Sciatic nerve (tissue), 2 donors: ENCODE measurements at regions not wholly inside any gene's neighbourhood (a gene's known extent, or its start where the extent isn't known, plus 50 kb on each side); places are given as distances from the start of the nearest gene placed in this dataset.

Experiments
- ATAC-seq: fragments of 200-7000 bp; cut with Tn5 transposase; one replicate; pipeline ENCODE4 v1.9.1; 2020; ENCODE audit warnings: mild to moderate bottlenecking, moderate library complexity
- DNase-seq: peaks from one replicate; pipeline ENCODE4 v3.0.0-alpha.2; 2020; ENCODE audit warnings: low spot score
- intact Hi-C: fragments of 100-400 bp; cut with DNase I; formaldehyde crosslinking; loops from one replicate; pipeline ENCODE4 v1.14.2; 2022
- donor health status: DM: no; HTN: no; CAD: no.
- donor health status: DM: no; HTN: no; CAD: no.

DNA sequence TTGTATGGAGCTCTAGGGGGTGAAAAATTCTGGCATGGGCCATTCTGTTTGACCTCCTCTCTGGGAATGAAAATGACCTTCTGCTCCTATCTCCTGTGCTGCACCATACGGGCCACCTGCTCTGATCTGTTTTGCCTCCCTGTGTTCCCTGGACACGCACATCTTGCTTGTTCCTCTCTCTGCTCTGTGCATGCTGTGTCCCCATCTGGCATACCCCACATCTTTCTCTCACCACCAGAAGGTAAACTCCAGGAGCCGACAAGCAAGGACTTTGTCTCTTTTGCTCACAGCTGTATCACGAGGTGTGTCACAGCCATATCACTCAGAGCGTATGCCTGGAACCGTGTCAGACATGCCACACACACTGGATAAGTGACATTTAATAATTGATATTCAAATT lies 208.4 kb upstream of the DTNBP1 start:
- ATAC-seq (no peak), DNase-seq (no peak)
- intact Hi-C loops, result no loop called here

DNA sequence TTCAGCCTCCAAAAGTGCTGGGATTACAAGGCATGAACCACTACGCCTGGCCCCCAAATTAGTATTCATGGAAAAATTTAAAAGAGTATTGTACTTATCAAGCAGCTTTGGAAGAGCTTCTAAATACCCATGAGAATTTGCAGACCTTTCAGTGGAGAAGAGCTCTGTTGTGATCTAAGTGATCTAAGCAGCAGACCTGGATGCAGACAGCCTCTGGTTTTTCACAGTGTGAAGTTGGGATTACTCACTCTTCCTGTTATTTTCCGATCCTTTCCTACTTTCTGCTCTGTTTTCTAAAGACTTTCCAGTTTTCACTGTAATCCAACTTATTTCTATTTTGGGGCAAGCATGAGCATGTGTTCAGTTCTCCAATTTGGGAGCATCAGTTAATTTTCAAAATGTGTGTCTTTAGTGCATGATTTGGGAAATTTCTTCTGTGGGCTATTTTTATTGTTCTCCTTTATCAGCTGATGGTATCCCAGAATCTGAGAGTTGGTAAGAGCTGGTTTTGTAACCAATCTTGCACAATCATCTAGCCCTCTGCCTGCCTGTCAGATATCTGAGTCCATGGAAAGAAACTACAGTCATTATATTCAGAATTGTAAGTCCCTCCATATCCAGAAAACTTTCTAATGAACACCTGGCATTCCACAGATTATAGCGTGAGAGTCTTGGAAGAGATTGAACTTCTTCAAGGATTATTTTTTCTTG lies 207.7 kb upstream of the DTNBP1 start:
- intact Hi-C loops, result no loop called here
- ATAC-seq (peak; percentile 84), DNase-seq (no peak)

DNA sequence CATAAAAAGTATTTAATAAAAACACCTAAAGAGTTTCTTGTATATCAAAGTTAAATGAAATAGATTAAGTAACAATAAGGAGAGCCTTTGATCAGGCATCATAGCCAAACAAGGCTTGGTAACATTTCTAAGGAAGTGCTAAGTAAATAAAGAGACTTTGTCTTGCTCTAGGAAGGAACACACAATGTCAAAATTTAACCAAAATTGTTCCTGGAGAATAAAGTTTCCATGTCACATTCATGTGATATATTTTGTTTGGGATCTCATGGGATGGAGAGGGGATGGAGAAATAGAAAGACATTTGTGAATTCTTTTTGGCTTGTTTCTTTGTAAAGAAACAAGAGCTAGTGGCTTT lies 201.9 kb upstream of the DTNBP1 start:
- no peak for ATAC-seq
- intact Hi-C loops, result no loop called here
- DNase-seq, result no peak

DNA sequence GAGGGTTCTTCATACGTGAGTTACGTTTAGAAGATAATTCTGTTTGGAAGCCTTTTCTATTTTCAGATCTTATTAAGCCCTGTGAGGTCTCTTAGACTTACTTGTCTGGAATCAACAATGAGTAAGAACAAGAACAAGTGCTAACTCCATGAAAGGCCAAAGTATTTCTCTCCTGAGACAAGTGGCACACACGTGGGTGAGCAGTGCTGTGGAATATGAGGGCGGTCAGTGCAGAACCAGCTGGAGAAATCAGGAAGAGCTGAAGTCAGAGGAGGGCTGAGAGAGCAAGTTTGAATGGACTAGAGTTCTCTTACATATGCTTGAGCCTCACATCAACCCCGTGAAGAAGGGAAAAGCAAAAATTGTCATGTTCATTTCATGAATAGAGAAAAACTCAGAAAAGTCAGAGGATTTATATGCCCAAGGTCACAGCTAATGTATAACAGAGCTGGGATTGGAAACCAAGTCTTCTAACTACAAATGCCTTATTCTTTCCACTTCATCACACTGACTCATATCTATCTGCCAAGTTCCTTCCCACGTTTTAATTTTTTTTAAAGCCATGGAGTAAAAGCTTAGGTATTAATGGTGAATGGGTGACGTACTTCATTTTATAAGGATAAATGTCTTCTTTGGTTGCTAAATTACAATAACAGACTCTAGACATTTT lies 201.3 kb upstream of the DTNBP1 start:
- ATAC-seq, result peak; percentile 70
- intact Hi-C loops, result no loop called here
- DNase-seq, result no peak

DNA sequence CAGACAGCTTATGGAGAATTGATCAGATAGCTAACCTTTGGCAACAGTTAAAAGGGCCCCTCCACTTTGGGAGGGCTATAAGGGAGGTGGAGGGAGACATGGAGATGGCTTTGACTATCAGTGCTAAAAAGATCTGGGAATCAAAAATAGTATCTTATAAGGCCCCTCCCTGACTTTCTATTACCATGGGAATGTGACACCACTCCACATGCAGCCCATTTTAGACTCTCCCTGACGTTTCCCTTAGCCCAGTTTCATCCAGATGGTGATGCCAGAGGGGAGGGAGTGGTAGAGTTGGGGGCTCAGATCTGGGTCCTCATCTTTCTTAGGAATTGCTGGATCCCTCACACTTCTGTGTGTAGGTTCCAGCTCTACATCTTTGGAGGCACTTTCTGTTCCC lies 200.0 kb upstream of the DTNBP1 start:
- ATAC-seq, result no peak
- no peak for DNase-seq
- intact Hi-C loops, result no loop called here

DNA sequence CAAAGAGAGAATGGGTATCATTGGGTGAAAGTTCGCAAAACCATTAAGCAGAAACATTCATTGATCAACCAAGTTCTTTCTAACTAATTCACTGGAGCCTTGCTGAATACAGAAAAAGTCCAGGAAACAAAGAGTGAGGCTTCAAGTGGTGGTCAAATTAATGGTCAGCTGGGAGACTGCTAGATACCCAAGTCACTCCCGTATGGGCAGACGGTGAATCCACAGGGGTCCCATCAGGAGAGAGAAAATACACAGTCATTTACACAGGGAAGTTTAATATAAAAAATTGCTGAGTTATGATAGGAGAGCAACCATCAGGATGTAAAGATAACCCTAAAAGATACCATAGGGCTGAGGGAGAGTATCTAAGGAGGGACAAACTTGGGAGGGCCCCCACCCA lies 198.7 kb upstream of the DTNBP1 start:
- DNase-seq, result no peak
- no peak for ATAC-seq
- intact Hi-C loops, result no loop called here

DNA sequence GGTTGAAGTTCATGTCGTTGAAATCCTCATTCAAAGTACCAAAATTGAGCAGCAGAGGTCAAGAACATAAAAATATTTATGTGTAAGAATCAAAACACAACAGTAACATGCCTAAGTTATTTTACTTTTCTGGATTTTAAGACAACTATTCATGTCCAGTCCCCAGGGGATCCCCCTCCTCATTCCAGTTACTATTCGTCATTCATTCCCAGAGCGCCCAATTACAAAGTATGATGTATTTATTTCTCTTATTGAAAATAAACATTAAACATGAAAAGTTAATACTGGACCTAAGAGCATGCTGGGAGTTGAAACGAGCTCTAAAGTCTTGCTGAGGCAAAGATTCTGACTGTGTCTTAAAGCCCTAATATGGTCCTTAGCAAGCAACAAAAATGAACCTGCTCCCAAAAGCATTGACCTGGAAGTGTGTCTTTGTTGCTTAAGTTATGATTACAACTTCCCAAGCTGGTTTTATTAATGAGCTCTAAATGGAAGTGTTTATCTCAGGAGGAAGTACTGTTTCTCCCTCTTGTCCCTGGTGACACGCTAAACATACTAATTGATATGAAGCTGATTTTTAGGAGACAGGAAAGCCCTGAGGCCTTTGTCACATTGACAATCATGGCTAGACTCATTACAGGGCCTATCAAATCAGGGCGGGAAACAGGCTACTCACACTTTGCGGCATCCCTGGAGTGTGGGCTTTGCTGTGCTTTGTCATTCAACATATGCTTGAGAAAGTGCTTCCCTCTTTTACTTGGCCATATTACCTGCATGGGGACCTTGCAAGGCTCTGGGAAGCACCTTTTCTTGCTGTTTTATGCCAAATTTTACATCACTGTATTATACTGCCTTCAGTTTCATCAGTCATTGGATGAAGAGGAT lies 192.2 kb upstream of the DTNBP1 start:
- intact Hi-C loops, result no loop called here
- ATAC-seq (no peak), DNase-seq (no peak)

DNA sequence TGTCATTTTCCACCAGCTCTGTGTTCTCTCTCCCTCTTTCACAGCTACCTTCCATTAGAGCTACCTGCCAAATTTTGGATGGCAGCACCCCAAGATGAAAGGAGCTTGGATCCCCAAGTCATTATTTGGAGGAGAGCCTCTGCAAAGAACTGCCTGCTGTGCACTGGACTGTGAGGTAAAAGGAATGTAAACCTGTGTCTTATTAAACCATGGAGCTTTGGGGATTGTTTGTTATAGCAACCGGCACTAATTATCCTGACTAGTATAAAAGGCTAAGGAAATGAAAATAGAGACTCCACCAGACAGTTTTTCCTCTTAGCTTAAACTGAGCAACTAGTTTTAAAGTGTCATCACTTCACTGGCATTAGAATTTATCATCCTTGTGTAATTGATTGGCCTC lies 191.6 kb upstream of the DTNBP1 start:
- ATAC-seq, result no peak
- DNase-seq, result no peak
- intact Hi-C loops, result no loop called here

DNA sequence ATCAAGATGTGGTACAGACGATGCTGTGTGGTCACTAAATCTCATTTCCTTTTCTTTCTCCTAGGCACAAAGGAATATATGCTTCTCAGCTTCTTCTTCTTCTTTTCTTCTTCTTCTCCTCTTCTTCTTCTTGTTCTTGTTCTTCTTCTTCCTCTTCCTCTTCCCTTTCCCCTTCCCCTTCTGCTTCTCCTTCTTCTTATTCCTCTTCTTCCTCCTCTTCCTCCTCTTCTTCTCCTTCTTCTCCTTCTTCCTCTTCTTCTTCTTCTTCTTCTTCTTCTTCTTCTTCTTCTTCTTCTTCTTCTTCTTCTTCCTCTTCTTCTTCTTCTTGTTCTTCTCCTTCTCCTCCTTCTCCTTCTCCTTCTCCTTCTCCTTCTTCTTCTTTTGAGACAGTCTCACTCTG lies 190.4 kb upstream of the DTNBP1 start:
- intact Hi-C loops, result no loop called here
- DNase-seq, result no peak
- ATAC-seq, result no peak

DNA sequence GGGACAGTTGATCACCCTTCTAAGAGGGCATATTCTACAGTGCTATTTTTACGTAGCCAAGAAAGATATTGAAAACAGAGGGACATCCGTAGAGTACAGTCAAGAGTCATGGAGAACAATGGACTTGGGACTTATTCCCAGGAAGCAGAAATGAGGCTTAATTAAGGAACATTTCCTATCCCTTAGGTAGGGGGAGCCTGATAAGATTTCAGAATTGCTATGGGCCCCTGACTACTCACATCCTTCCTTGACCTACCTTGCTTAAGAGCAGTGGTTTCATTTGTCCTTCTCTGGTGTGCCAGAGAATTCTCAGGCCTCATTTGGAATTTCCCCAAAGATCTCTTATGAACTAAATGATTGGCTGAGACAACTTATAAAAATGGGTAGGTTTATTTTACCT lies 189.5 kb upstream of the DTNBP1 start:
- intact Hi-C loops, result no loop called here
- ATAC-seq (no peak), DNase-seq (no peak)

DNA sequence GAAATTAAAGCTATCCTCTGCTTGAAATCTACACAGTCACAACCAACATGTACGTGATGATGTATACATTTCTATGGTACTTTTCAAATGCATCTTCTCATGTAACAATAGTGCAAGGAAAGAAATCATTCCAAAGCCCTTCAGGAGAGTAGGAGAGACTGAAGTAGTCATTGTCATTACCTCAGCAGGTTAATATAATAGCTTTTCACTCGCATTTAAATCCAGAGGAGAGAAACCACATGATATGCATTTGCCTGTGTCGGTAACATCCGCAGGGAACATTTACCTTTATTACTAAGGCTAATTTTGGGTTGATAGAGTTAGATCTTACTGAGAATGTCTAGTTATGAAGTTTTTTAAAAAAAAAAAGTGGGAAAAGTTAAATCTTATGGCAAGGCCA lies 186.6 kb upstream of the DTNBP1 start:
- ATAC-seq (no peak), DNase-seq (no peak)
- intact Hi-C loops, result no loop called here

DNA sequence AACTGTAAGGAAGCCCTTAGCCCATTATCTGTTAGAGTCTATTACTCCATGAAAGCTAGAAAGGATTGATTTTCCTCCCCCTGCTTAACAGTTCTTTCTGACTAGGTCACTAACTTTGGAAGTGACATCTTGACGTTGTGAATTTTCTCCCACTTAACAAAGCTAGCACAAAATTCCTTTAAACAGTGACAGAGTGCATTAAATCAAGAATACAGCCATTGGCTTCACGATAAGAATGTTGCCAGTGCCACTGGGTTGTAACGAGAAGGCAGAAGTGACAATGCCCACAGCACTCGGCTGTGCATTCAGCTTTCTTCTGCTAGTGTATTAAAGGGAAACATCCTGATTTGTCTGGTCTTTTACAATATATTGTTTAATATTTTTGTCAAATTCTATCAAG lies 182.7 kb upstream of the DTNBP1 start:
- intact Hi-C loops, result no loop called here
- no peak for ATAC-seq
- no peak for DNase-seq

DNA sequence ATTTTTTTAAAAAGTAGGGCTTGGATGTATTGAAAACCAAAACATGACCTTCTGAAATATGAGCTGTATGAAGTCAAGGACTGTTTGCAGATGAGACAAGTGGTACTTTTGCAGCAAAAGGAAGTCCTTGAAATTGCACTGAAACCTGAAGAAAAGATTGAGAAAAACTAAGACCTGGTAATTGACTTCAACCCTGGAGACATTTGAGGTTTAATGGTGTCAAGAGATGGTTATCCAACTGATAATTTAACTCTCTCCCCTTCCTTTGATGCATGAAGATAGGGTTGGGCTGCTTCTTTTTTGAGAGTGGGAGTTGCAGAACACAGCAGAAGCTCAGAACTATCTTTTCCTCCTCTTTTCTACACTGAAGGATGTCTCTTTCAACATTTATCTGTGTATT lies 180.9 kb upstream of the DTNBP1 start:
- intact Hi-C loops, result no loop called here

DNA sequence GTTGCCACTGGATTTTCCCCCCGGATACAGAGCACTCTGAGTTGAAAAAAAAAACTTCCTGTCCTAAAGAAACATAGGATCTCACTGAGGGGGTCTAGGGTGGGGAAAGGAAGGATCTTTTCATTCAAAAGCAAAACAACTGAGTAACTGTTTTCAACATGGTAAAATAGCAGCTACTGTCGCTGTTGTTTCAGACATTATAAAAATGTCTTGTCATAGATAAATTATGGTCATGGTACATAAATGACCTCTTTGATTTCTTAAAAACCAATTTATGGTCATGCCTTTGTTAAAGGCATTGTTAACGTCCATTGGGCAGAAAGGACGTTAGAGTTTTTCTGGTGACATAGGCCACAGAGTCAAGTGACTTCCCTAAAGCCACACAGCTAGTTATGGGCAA lies 180.4 kb upstream of the DTNBP1 start:
- ATAC-seq (no peak), DNase-seq (no peak)
- intact Hi-C loops, result no loop called here

More for the DNA sequence above, 180.9 kb upstream of the DTNBP1 start:
- DNase-seq, result no peak
- ATAC-seq, result no peak

DNA sequence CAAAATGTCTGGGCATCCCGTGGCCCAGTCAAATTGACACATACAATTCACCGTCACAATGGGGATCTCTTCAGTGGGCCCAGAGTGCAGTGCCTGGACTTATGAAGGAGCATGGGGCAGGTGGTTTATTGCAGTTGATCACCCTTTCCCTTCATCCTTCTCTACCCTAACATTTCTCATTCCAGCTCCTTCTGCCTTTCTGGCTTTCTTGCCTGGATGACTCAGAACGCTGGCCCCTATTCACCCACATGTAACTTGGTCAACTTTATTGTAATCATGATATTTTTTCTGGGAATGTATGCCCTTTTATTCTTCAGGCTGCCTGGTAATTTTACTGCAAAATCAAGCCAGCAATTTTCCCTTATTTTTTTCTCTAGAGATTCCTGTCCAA lies 179.9 kb upstream of the DTNBP1 start:
- DNase-seq, result no peak
- peak; percentile 64 for ATAC-seq
- intact Hi-C loops, result no loop called here

DNA sequence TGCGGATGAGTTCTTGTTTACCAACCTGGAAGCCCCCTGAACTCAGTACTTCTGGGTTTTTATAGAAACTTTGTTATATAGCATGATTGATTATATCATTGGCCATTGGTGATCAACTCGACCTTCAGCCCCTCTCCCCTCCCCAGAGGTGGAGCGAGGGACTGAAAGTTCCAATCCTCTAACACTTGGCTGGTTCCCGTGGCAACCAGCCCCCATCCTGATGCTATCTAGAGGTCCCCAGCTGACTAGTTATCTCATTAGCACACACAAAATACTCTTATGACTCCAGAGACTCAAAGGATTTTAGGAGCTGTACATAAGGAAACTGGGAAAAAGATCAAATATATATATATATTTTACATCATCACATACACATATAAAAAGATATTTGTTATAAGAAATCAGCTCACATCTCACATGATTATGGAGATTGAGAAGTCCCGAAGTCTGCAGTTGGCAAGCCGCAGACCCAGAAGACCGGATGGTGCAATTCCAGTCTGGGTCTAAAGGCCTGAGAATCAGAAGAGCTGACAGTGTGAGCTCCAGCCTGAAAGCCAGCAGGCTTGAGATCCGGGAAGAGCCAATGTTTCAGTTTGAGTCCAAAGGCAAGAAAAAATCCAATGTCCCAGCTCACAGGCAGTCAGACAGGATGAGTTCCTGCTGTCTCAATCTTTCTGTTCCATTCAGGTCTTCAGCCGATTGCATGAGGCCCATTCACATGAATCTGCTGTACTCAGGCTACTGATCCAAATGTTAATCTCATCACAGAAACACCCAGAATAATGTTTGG lies 179.3 kb upstream of the DTNBP1 start:
- no peak for DNase-seq
- intact Hi-C loops, result no loop called here
- ATAC-seq, result peak; percentile 93

DNA sequence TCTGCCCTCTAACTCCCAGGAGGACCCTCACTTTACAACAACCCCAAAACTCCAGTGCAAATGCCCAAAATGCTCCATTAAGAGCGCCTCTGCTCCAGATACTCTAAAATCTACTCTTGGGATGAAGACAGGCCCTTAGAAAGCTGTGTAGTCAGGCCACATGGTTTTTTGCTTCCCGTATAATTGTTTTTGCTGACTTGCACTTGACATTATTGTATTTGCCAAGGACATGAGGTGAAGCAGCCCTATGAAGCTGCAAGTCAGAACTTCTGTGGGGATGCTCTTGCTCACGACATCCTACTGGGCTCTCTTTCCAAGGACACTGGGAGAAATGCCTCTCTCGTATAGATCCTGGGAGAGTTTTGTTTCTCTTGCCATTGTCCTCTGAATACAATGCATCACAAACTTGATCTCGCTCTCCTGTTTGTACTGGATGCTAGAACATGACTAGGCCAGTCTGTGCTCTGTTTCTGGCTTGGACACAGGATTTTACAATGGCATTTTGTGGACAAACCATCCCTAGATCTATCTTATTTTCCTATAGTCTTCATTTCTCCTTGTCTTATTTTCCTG lies 177.2 kb upstream of the DTNBP1 start:
- intact Hi-C loops, result no loop called here
- DNase-seq, result no peak

DNA sequence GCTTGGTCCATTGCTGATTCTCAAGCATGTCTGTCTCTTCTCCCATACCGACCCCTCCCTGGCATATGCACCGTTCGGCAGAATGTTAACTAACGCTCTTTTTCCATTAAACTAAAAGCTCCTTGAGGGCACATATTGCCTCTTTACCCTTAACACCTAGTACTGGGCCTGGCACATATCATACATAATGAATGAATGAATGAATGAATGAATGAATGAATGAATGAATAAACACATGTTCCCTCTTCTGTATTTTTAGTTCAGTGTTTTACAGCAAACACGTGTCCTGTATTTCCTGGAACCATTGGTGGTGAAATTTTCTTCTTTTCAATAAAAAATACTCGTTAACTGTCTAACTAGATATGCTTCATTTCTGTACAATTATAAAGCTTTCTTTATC lies 174.4 kb upstream of the DTNBP1 start:
- ATAC-seq, result no peak
- intact Hi-C loops, result no loop called here
- DNase-seq, result no peak

More for the DNA sequence above, 177.2 kb upstream of the DTNBP1 start:
- no peak for ATAC-seq

DNA sequence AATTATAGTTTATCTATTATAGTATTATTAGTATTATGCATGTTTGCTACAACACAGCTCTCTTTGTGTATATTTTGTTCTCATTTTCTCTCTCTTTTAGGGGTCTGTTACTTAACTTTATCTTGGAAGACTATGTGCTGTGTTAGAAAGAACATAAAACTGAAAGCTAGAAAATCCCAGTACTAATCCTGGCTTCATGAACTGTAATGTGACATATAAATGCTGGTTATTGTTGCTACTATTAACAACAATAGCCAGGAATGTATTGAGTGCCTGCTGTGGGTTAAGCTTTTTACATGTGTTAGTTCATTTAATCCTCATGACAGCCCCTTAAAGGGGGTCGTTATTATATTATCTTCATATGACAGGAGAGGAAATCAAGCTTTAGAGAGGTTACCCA lies 170.0 kb upstream of the DTNBP1 start:
- DNase-seq (no peak), ATAC-seq (no peak)
- intact Hi-C loops, result no loop called here
